GM18520 (cell line): ENCODE measurements at regions not wholly inside any gene's neighbourhood (a gene's known extent, or its start where the extent isn't known, plus 50 kb on each side); places are given as distances from the start of the nearest gene placed in this dataset.
"Not testable (repeated sequence)": the region's sequence is repeated elsewhere in the genome, so short reads cannot be mapped to it uniquely, and the experiment has no call there.

ENCODE experiments used
- ATAC-seq: cut with Tn5 transposase; IDR thresholded peaks from one replicate; pipeline ENCODE4 v1.9.1; 2021; ENCODE audit not compliant: unreplicated experiment

- peak; percentile 95 for ATAC-seq
These were observed 68.8 kb downstream of the UTRN start for GRCh38 chr6:144353871-144354314.

GRCh38 chr6:144359783-144360182 is 74.6 kb downstream of the UTRN start:
- no peak for ATAC-seq

DNA sequence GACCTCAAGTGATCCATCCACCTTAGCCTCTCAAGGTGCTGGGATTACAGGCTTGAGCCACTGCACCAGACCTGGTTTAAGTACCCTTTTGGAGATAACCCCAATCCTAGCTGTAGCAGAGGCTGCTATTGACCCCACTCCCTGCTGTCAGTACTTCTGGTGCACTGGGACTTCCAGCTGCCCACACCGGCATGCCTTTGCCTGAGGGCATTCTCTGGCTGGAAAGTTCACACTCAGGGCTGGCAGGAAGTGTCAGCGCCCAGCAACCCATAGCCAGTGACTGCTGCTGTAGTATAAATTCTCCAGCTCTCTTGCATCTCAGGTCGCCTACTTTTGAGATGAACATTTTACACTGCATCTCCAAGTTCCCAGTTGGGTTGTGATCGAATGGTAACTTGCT is 75.3 kb downstream of the UTRN start:
- no peak for ATAC-seq

GRCh38 chr6:144361016-144361415 is 75.9 kb downstream of the UTRN start:
- ATAC-seq: no peak

GRCh38 chr6:144362042-144363018 is 77.2 kb downstream of the UTRN start:
- no peak for ATAC-seq

DNA sequence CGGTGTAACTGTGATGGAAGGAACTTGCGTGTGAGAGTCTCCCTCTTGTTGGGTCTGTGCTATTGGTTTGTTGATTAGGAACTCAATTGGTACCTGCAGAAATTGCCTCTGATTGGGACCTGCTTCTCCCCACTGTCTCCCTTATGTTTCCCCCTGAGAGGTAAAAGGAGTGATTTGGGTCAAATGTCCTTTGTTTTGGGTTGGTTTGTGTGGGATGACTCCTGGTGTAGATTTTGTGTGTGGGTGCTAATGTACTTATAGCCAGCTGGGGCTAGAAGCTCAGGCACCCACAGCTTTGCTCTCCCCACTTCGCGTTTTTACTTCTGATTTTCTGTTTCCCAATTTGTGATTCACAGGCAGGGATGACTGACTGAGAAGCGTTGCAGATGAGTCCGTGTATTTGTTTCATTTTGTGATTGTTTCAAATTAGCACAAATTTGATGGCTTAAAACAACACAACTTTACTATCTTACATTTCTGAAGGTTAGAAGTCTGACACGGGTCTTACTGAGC is 79.1 kb downstream of the UTRN start:
- ATAC-seq: no peak

DNA sequence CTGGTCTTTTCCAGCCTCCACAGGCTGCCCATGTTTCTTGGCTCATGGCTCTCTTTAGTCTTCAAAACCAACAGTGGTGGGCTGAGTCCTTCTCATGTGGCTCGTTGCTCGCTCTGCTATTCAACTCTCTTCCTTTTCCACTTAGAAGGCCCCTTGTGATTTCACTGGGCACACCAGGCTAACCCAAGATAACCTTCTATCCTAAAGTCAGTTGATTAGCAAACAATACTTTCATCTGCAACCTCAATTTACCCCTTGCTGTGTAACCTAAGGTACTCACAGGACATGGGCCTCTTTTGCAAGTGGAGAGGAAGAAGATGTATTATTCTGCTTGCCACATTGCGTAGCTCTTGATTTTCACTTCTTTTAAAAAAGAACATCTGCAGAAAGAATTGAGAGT is 79.6 kb downstream of the UTRN start:
- no peak for ATAC-seq

DNA sequence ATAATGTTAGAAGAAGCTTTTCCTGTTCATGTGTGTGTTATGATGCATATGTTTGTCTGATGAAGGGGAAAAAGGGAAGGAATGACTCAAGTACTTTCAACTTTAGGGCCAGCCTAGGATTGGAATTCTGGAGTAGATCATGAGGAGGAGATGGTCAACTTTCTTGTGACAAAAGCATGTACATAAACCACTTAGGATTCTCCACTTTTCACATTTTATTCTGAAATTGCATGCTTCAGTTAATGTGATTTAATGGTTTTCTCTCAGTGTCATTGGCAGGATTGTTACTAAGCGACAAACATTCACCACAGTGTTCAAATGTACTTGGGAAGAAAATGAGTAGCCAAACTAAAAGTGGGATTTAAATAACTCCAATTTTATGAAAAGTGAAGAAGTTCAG is 80.1 kb downstream of the UTRN start:
- ATAC-seq: no peak

- ATAC-seq: not testable (repeated sequence)
These were observed 84.6 kb downstream of the UTRN start for GRCh38 chr6:144369696-144370095.

DNA sequence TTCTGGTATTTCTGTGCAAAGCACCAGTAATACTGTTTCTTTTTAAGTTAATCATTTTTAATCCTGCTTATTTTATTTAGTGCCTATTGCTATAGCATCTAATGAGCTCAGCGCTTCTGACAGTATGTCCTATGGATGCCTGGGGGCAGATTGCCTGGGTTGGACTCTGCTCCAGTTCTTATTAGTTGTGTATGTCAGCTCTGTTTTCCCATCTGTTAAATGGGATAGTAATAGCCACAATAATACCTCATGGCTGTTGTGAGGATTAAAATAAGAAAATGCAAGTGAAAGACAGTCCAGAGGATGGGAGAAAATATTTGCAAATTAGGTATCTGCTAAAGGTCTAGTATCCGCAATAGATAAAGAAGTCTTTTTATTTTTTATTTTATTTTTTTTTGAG is 87.0 kb downstream of the UTRN start:
- no peak for ATAC-seq

- ATAC-seq: no peak
These were observed 87.8 kb downstream of the UTRN start for GRCh38 chr6:144372611-144373594.

DNA sequence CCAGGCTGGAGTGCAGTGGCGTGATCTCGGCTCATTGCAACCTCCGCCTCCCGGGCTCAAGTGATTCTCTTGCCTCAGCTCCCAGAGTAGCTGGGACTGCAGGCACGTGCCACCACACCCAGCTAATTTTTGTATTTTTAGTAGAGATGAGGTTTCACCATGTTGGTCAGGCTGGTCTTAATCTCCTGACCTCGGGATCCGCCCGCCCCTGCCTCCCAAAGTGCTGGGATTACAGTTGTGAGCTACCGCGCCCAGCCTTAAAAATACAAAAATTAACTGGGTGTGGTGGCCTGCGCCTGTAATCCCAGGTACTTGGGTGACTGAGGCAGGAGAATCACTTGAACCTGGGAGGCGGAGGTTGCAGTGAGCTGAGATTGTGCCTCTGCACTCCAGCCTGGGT is 89.4 kb downstream of the UTRN start:
- not testable (repeated sequence) for ATAC-seq

- ATAC-seq: no peak
These were observed 92.6 kb downstream of the UTRN start for GRCh38 chr6:144377586-144378210.

DNA sequence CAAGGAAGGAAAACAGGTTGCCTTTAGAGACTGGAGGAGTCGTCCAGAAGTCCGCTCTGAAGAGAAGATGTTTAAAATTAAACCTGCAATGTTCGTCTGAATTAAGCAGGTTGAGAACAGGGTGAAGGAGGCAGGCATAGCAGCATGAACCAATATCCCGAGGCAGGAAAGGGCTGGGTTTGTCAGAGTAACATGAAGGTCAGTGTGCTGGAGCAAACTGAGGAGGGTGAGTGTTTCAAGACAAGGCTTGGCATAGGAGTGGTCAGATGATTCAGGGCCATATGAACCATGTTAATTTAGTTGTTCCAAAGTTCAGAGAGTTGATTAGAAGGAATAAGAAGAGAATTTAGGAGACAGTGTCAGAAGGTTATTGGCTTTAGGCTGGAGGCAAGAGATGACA is 93.3 kb downstream of the UTRN start:
- no peak for ATAC-seq

DNA sequence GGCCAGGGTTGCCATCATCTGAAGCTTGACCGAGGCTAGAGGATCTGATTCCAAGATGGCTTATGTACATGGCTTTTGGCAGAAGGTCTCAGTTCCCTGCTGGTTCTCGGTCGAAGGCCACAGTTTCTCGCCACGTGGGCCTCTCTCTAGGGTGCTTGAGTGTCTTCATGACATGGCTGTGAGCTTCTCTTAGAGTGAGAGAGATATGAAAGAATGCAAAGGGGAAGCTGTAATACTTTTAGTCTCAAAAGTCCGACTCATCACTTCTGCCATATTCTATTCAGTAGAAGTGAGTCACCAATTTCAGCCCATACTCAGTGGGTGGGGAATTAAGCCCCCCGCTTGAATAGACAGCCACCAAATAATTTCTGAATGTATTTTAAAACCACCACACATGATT is 94.2 kb downstream of the UTRN start:
- ATAC-seq: no peak

GRCh38 chr6:144381499-144381898 is 96.4 kb downstream of the UTRN start:
- not testable (repeated sequence) for ATAC-seq

DNA sequence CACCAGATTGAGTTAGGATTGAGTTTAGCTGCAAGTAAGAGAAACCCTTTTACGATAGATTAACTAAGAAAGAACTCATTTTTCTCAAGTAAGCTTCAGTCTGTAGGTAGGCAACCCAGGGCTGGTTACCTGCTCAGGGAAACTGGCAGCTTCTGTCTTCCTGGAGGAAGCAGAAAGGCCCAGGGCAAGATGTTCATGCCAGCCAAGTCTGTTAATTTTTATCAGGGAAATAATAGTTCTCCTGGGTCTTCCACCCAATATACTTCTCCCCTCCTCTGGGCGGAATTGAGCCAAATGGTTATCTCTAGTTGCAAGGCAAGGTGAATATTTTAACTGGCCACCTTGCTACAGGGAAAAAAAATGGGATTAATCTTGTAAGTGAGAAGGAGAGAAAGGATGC is 98.2 kb downstream of the UTRN start:
- no peak for ATAC-seq

GRCh38 chr6:144384427-144384826 is 99.3 kb downstream of the UTRN start:
- no peak for ATAC-seq

GRCh38 chr6:144389474-144389873 is 104.3 kb downstream of the UTRN start:
- ATAC-seq: not testable (repeated sequence)

DNA sequence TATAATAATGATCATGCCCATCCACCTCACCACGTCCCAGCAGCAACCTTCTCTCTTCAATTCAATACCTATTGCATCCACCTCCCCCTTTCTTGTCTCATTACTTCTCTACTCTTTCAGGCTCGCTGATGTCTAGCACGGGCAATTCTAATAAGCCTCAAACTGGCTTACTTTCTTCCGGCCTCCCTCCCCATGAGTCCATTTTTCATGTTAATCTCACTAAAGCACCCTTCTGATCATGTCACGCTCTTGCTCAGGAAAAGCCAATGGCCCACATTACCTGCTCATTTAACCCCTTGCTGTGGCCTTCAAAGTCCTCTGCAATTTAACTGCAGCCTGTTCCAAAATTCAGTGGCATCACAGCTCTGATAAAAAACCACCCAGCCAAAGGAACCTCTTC is 105.1 kb downstream of the UTRN start:
- ATAC-seq: no peak

GRCh38 chr6:144390886-144391285 is 105.8 kb downstream of the UTRN start:
- no peak for ATAC-seq
